ENCODE measurements at regions not wholly inside any gene's neighbourhood (a gene's known extent, or its start where the extent isn't known, plus 50 kb on each side); places are given as distances from the start of the nearest gene placed in this dataset.

DNA sequence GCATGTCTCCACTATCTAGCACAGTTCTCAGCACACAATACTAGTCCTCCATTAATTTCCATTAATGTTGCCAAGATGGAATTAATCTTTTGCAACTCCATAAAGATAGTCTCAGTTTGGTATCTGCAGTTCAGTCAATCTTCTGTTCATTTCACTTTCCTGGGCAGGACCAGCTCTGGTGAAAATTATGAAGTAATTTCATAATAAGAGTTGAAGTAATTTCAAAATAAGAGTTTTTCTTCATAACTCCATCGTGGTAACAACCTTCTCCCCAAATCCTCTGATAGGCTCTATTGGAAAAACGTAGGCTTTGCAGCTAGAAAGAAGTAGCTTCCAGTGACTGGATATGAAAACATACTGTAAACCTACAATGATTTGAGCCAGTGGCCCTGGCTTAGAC is 618.2 kb downstream of the TYW1 start:
- Histone ChIP-seq H3K9ac (ENCODE audit: low read length) (no peak overlapping the region), H3K27ac (ENCODE audit: low read length) (no peak overlapping the region), H2AFZ (ENCODE audit: low read length) (no peak overlapping the region), H3K9me3 (replicated peaks; ENCODE audit: insufficient read depth, low read length) (no peaks in the 10 kb centered on the region), H4K20me1 (ENCODE audit: insufficient read depth, low read length) (no peaks in the 10 kb centered on the region), H3K36me3 (replicated peaks; ENCODE audit: insufficient read depth, low read length) (no peaks in the 10 kb centered on the region), H3F3A (ENCODE audit: insufficient read depth, low read length) (no peaks in the 10 kb centered on the region), H3K27me3 (replicated peaks; ENCODE audit: insufficient read depth, low read length) (no peaks in the 10 kb centered on the region), H3K4me1 (ENCODE audit: low read length) (no peaks in the 10 kb centered on the region), H3K9me2 (replicated peaks; ENCODE audit: insufficient read depth, low read length) (no peaks in the 10 kb centered on the region), H3K4me3 (ENCODE audit: low read length) (no peak overlapping the region), H3K79me2 (ENCODE audit: low read length) (no peaks in the 10 kb centered on the region), H3K4me2 (ENCODE audit: low read depth, low read length) (no peak overlapping the region)
- no peak for DNase-seq
- no peak for TF ChIP-seq EZH2phosphoT487 (IDR thresholded peaks at IDR 0.05; ENCODE audit: low read length)
- no peak for TF ChIP-seq CTCF (IDR thresholded peaks at IDR 0.05; ENCODE audit: low read length)
- TF ChIP-seq EZH2 (optimal IDR thresholded peaks at IDR 0.05; ENCODE audit: low read depth, low read length): no peak

DNA sequence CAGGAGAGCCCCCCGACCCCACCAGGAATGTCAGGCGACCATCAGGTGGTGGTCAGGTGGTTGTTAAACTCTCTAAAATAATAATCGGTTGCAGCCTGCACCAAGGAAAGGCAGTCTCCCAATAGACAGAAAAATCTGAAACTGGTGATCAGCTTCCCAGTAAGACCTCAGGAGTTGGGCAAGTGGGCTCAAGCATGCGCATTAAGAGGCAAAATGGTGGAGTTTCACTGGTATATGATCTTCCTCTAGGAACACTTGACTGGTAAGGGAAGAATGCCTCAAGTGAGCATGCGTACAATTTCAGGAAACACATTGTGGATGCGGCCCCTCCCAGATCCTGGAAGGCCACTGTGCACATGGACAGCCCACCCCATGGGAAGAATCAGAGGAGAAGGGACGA is 619.9 kb downstream of the TYW1 start:
- Histone ChIP-seq H3K4me2 (ENCODE audit: low read depth, low read length) (no peak overlapping the region), H3K9me2 (replicated peaks; ENCODE audit: insufficient read depth, low read length) (no peaks in the 10 kb centered on the region), H4K20me1 (ENCODE audit: insufficient read depth, low read length) (no peaks in the 10 kb centered on the region), H3K4me3 (ENCODE audit: low read length) (no peak overlapping the region), H3K9me3 (replicated peaks; ENCODE audit: insufficient read depth, low read length) (no peaks in the 10 kb centered on the region), H3K27me3 (replicated peaks; ENCODE audit: insufficient read depth, low read length) (no peaks in the 10 kb centered on the region), H3K9ac (ENCODE audit: low read length) (no peak overlapping the region), H2AFZ (ENCODE audit: low read length) (no peak overlapping the region), H3K27ac (ENCODE audit: low read length) (no peak overlapping the region), H3K4me1 (ENCODE audit: low read length) (no peaks in the 10 kb centered on the region), H3K36me3 (replicated peaks; ENCODE audit: insufficient read depth, low read length) (no peaks in the 10 kb centered on the region), H3F3A (ENCODE audit: insufficient read depth, low read length) (no peaks in the 10 kb centered on the region), H3K79me2 (ENCODE audit: low read length) (no peaks in the 10 kb centered on the region)
- no peak for TF ChIP-seq CTCF (IDR thresholded peaks at IDR 0.05; ENCODE audit: low read length)
- no peak for TF ChIP-seq EZH2phosphoT487 (IDR thresholded peaks at IDR 0.05; ENCODE audit: low read length)
- TF ChIP-seq EZH2 (optimal IDR thresholded peaks at IDR 0.05; ENCODE audit: low read depth, low read length): no peak
- no peak for DNase-seq

DNA sequence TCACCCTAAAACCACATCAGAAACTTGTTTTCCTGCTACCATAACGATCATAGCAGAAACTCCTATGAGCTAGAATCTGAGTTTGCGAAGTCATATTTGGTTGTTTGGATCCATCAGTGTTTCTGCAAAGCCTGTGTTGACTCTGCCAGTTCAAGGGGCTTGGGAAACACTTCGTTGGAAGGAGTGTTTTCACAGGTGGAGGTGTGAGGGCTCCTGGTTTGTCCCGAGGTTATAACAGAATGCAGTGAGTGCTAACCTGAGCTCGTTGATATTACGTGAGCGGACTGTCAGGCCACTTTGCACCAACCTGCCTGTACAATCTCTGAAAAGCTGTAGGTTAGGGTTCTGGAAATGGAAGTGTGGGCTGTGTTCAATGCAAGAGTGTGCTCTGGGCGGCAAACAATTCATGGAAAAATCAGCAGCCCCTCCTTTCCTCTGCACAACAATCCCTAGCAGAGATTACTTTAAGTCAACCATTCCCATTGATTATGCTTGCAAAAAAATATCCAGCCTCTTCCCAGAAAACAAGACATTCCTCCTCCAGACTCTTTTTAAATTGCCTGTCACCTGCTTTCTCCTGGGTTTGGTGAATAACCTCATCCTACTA is 622.0 kb downstream of the TYW1 start:
- Histone ChIP-seq H3K79me2 (ENCODE audit: low read length) (no peaks in the 10 kb centered on the region), H3K9me2 (replicated peaks; ENCODE audit: insufficient read depth, low read length) (no peaks in the 10 kb centered on the region), H3K4me1 (ENCODE audit: low read length) (no peaks in the 10 kb centered on the region), H3K27me3 (replicated peaks; ENCODE audit: insufficient read depth, low read length) (no peaks in the 10 kb centered on the region), H4K20me1 (ENCODE audit: insufficient read depth, low read length) (no peaks in the 10 kb centered on the region), H3K9me3 (replicated peaks; ENCODE audit: insufficient read depth, low read length) (no peaks in the 10 kb centered on the region), H3K9ac (ENCODE audit: low read length) (no peak overlapping the region), H3K4me3 (ENCODE audit: low read length) (no peak overlapping the region), H3K4me2 (ENCODE audit: low read depth, low read length) (no peak overlapping the region), H3F3A (ENCODE audit: insufficient read depth, low read length) (no peaks in the 10 kb centered on the region), H2AFZ (ENCODE audit: low read length) (no peak overlapping the region), H3K36me3 (replicated peaks; ENCODE audit: insufficient read depth, low read length) (no peaks in the 10 kb centered on the region), H3K27ac (ENCODE audit: low read length) (no peak overlapping the region)
- DNase-seq: no peak
- TF ChIP-seq CTCF (IDR thresholded peaks at IDR 0.05; ENCODE audit: low read length): no peak
- TF ChIP-seq EZH2phosphoT487 (IDR thresholded peaks at IDR 0.05; ENCODE audit: low read length): no peak
- TF ChIP-seq EZH2 (optimal IDR thresholded peaks at IDR 0.05; ENCODE audit: low read depth, low read length): no peak
